Esophagus (tissue), 2 donors: ENCODE measurements at regions not wholly inside any gene's neighbourhood (a gene's known extent, or its start where the extent isn't known, plus 50 kb on each side); places are given as distances from the start of the nearest gene placed in this dataset.
"Not testable (repeated sequence)": the region's sequence is repeated elsewhere in the genome, so short reads cannot be mapped to it uniquely, and the experiment has no call there.

Experiments used
- H3K27ac ChIP-seq, 2 donors: one replicate each; pipeline ENCODE4 v1.5.1; 2013; ENCODE audit warnings: low read depth in 2 of 2, mild to moderate bottlenecking in 2 of 2, inconsistent platforms in 1 of 2, low read length in 1 of 2, moderate library complexity in 1 of 2
- H3K27me3 ChIP-seq, 2 donors: one replicate each; pipeline ENCODE4 v1.6.1; 2013; ENCODE audit warnings: low read length in 2 of 2, control low read depth in 1 of 2, mild to moderate bottlenecking in 1 of 2; ENCODE audit not compliant: insufficient read depth in 2 of 2, control insufficient read depth in 1 of 2
- H3K36me3 ChIP-seq, 2 donors: one replicate each; pipeline ENCODE4 v1.6.1; 2013; ENCODE audit warnings: low read length in 1 of 2; ENCODE audit not compliant: control insufficient read depth in 2 of 2, insufficient read depth in 2 of 2
- H3K4me1 ChIP-seq, 2 donors: one replicate each; pipeline ENCODE4 v1.6.1; 2013; ENCODE audit warnings: low read length in 1 of 2; ENCODE audit not compliant: control insufficient read depth in 2 of 2, insufficient read depth in 2 of 2
- H3K4me3 ChIP-seq, 2 donors: one replicate each; pipeline ENCODE4 v1.5.1; 2013; ENCODE audit warnings: low read length in 2 of 2, mild to moderate bottlenecking in 2 of 2, low read depth in 1 of 2, moderate library complexity in 1 of 2
- H3K9me3 ChIP-seq, 2 donors: one replicate each; pipeline ENCODE4 v1.6.1; 2013; ENCODE audit warnings: mild to moderate bottlenecking in 2 of 2, low read depth in 1 of 2, low read length in 1 of 2, moderate library complexity in 1 of 2; ENCODE audit not compliant: control insufficient read depth in 2 of 2, insufficient read depth in 1 of 2
- WGBS, 2 donors: extraction: QIAGEN DNeasy Blood & Tissue Kit; methylation state at CpG; one replicate each; pipeline ENCODE4 v1.1.7; 2013; 5-methylcytosine and 5-hydroxymethylcytosine counted together
- donor health status: healthy with polysubstance abuse.
- donor health status: Bipolar disorder and iron deficiency.

DNA sequence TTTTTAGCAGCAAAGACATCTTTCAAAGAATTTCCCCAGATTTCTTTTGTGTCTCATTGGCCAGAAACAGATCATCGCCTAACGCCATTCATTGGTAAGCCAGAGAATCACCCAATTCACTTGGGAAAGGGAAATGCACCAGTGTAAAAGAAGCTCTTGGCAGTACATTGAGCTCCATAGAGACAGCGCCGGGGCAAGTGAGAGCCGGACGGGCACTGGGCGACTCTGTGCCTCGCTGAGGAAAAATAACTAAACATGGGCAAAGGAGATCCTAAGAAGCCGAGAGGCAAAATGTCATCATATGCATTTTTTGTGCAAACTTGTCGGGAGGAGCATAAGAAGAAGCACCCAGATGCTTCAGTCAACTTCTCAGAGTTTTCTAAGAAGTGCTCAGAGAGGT, 630.6 kb upstream of the ZNF385D start:
- not testable (repeated sequence) for H3K4me1 ChIP-seq, H3K4me3 ChIP-seq, H3K36me3 ChIP-seq, H3K27me3 ChIP-seq, H3K27ac ChIP-seq, H3K9me3 ChIP-seq
- WGBS, 2 donors, result 72 to 73% methylated on average over 10 of the region's 10 CpGs

DNA sequence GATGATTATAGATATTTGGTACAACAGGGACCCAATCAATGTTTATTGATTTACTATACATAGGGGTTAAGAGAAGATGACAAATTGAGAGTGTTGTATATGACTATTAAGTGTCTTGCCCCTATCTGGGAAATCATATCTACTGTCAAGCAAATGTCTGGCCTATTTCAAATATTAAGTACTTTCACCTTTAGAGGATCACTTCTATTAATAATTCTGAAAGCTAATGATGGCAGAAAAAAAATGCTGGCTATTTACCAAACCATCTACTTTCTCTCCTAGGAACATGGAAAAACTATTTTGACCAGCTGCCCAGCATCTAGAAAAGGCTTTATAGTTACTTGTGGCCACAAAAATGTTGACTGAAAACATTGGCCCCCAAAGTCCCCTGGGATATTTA, 632.3 kb upstream of the ZNF385D start:
- Histone ChIP-seq H3K9me3 (no peaks in the 10 kb centered on the region), H3K27ac (no peak overlapping the region), H3K4me3 (no peak overlapping the region), H3K4me1 (no peaks in the 10 kb centered on the region), H3K27me3 (no peaks in the 10 kb centered on the region), H3K36me3 (no peaks in the 10 kb centered on the region)

DNA sequence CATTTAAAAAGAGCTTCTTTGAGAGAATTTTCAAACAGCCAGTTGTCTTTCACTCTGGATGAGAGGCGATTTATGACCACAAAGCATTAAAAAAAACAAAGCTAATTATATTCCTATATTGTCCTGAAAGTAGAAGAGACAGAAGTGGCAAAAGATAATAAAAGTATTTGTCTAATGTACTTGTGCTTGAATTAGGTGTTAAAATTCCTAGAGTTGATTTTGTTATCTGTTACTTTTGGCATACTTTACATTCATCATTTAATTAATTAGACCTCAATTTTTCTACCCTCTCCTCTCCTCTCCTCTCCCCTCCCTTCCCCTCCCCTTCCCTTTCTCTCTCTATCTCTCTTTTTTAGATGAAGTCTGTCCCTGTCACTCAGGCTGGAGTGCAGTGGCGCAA, 635.1 kb upstream of the ZNF385D start:
- no peaks in the 10 kb centered on the region for H3K4me1 ChIP-seq

DNA sequence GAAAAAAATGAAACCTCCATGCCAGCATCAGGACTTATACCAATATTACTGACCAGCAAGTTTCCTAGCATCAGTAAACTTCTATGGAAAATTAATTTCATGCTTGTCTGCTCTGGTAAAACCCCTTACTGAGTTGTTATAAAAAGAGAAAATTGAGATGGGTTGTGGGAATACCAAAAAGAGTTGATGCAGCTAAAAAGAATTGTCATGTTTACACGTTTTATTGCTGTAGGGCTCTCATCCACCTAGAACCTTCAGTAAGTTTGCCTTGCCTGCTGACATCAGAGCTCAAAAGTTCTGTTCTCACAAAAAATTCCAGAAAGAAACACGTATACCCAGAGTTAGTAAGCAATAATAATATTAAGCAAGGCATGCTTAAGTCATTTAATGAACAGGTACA, 641.3 kb upstream of the ZNF385D start:
- 15 to 19% methylated on average over 2 of the region's 2 CpGs for WGBS, 2 donors

More for the DNA sequence above, 635.1 kb upstream of the ZNF385D start:
- no peaks in the 10 kb centered on the region for H3K9me3 ChIP-seq
- WGBS, 2 donors, result 88 to 90% methylated on average over 2 of the region's 2 CpGs
- no peak overlapping the region for H3K27ac ChIP-seq
- no peaks in the 10 kb centered on the region for H3K27me3 ChIP-seq
- no peak overlapping the region for H3K4me3 ChIP-seq
- H3K36me3 ChIP-seq, result no peaks in the 10 kb centered on the region

DNA sequence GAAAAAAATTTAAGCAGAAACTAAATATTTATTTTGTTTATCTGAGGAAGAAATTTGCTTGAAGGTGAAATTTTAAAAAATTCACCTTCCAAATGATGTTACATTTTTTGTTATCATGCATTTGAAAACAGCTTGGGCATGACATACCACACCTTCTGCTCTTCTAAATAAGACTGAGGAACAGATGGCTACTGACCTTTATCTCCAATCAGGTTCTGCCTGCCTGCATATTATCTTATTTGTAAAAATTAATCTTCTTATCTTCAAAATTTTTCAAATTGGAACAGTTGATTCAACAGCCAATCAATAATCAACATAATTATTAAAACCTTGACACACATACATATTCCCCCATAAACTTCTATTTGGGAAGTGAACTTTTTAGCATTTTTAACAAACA, 641.8 kb upstream of the ZNF385D start:
- Histone ChIP-seq H3K4me3 (no peak overlapping the region), H3K4me1 (no peaks in the 10 kb centered on the region), H3K36me3 (no peaks in the 10 kb centered on the region), H3K9me3 (no peaks in the 10 kb centered on the region), H3K27ac (no peak overlapping the region), H3K27me3 (no peaks in the 10 kb centered on the region)

More for the DNA sequence above, 641.3 kb upstream of the ZNF385D start:
- H3K27ac ChIP-seq, result no peak overlapping the region
- no peaks in the 10 kb centered on the region for H3K36me3 ChIP-seq
- no peak overlapping the region for H3K4me3 ChIP-seq
- H3K9me3 ChIP-seq, result no peaks in the 10 kb centered on the region
- no peaks in the 10 kb centered on the region for H3K27me3 ChIP-seq
- no peaks in the 10 kb centered on the region for H3K4me1 ChIP-seq

DNA sequence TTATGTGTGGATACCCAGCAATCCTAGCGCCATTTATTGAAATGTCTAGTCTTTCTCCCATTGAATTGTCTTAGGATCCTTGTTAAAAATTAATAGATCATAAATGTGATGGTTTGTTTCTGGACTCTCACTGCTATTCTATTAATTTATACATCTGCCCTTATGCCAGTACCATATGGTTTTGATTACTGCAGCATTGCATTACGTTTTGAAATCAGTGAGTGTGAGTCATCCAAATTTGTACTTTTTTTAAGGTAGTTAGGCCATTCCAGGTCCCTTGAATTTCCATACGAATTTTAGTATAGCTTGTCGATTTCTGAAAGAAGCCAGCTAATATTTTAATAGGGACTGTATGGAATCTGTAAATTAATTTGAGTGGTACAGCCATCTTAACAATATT, 648.6 kb upstream of the ZNF385D start:
- WGBS, 2 donors, result 61 to 65% methylated on average over 4 of the region's 4 CpGs
- Histone ChIP-seq H3K27ac (no peak overlapping the region), H3K4me3 (no peak overlapping the region), H3K36me3 (no peaks in the 10 kb centered on the region), H3K9me3 (no peaks in the 10 kb centered on the region), H3K27me3 (no peaks in the 10 kb centered on the region), H3K4me1 (no peaks in the 10 kb centered on the region)

DNA sequence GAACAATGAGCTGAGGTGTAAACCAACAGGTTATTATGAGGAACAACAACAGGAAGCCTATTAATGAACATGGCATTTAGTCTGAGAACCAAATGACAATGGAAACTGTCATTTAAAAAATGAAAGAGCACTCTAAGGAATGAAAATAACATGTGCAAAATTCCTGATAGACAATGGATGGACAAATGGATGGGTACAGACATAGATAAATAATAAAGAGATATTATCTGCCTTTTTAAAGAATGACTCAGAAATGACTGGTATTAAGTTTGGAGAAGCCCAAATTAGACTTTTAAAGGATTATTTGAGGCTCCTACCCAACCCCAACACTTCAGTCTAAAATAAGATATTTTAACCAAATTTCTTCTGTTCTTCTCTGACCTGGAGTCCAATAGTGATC, 650.5 kb upstream of the ZNF385D start:
- no peak overlapping the region for H3K4me3 ChIP-seq

DNA sequence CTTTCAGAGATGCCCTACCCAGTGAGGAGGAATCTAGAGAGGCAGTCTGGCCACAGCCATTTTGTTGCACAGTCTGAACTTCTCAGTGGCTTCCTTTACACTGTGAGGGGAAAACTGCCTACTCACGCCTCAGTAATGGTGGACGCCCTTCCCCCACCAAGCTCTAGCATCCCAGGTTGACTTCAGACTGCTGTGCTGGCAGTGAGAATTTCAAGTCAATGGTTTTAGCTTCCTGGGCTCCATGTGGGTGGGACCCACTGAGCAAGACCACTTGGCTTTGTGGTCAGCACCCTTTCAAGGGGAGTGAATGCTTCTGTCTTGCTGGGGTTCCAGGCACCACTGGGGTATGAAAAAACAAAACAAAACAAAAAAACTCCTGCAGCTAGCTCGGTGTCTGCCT, 663.2 kb upstream of the ZNF385D start:
- H3K4me3 ChIP-seq, result no peak overlapping the region
- no peaks in the 10 kb centered on the region for H3K27me3 ChIP-seq
- H3K9me3 ChIP-seq, result peaks cover 3 to 4% of the 10 kb centered on the region in 2 donors
- no peak overlapping the region for H3K27ac ChIP-seq
- no peaks in the 10 kb centered on the region for H3K36me3 ChIP-seq
- no peaks in the 10 kb centered on the region for H3K4me1 ChIP-seq
- 67 to 80% methylated on average over 3 of the region's 3 CpGs for WGBS, 2 donors

More for the DNA sequence above, 650.5 kb upstream of the ZNF385D start:
- H3K4me1 ChIP-seq, result no peaks in the 10 kb centered on the region
- no peak overlapping the region for H3K27ac ChIP-seq
- no peaks in the 10 kb centered on the region for H3K36me3 ChIP-seq
- H3K27me3 ChIP-seq, result no peaks in the 10 kb centered on the region
- no peaks in the 10 kb centered on the region for H3K9me3 ChIP-seq

DNA sequence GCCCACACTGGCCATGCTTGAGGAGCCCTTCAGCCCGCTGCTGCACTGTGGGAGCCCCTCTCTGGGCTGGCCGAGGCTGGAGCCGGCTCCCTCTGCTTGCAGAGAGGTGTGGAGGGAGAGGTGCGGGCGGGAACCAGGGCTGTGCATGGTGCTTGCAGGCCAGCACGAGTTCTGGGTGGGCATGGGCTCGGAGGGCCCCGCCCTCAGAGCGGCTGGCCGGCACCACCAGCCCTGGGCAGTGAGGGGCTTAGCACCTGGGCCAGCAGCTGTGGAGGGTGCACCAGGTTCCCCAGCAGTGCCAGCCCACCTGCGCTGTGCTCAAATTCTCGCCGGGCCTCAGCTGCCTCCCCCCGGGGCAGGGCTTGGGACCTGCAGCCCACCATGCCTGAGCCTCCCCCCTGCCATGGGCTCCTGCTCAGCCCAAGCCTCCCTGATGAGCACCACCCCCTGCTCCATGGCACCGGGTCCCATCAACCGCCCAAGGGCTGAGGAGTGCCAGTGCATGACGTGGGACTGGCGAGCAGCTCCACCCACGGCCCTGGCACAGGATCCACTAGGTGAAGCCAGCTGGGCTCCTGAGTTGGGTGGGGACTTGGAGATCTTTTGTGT, 665.9 kb upstream of the ZNF385D start:
- WGBS, 2 donors, result 79 to 82% methylated on average over 16 to 19 of the region's 19 CpGs
- not testable (repeated sequence) for H3K4me3 ChIP-seq, H3K36me3 ChIP-seq, H3K9me3 ChIP-seq, H3K4me1 ChIP-seq, H3K27ac ChIP-seq, H3K27me3 ChIP-seq

DNA sequence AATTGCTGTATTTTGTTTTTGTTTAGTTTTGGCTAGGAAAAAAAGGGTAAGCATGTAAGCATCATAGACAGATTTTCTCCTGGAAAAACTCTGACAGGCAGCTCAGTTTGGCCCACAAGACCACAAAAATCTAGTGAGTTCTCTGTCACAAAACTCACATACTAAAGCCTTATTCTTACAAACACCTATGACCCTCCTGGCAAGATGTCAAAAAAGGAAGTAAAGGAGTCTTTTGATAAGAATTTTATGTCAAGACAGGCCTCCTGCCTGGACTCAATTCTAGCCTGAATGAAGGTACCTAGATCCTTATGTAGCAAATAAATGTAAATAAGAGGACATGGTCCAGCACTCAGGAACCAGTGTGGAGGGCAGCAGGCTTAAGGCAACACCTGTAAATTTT, 668.3 kb upstream of the ZNF385D start:
- no peak overlapping the region for H3K4me3 ChIP-seq
- H3K27ac ChIP-seq, result no peak overlapping the region
- H3K4me1 ChIP-seq, result no peaks in the 10 kb centered on the region
- H3K27me3 ChIP-seq, result no peaks in the 10 kb centered on the region
- peaks cover 3 to 4% of the 10 kb centered on the region in 2 donors for H3K9me3 ChIP-seq
- H3K36me3 ChIP-seq, result no peaks in the 10 kb centered on the region
